Fibroblast of villous mesenchyme (primary cell): ENCODE measurements at regions not wholly inside any gene's neighbourhood (a gene's known extent, or its start where the extent isn't known, plus 50 kb on each side); places are given as distances from the start of the nearest gene placed in this dataset.

Experiments used
- DNase-seq: peaks from one replicate; pipeline ENCODE4 v3.0.0-alpha.2; 2010; ENCODE audit warnings: low read depth
- H3K4me3 ChIP-seq: 2 replicates; pipeline ENCODE4 v1.5.1; 2011; ENCODE audit warnings: low read depth, mild to moderate bottlenecking, low read length
- CTCF ChIP-seq: IDR thresholded peaks from 2 replicates; pipeline ENCODE4 v1.5.1; 2012; ENCODE audit warnings: low read depth, mild to moderate bottlenecking, low read length; ENCODE audit not compliant: insufficient read depth

- no peak for DNase-seq
- TF ChIP-seq CTCF = no peak
These were observed 456.9 kb downstream of the BCOR start for GRCh38 chrX:39640866-39641265.

GRCh38 chrX:39642071-39642470 lies 455.7 kb downstream of the BCOR start:
- H3K4me3 ChIP-seq = no peak overlapping the region
- DNase-seq = peak; percentile 8
- TF ChIP-seq CTCF = no peak

More at GRCh38 chrX:39640866-39641265, 456.9 kb downstream of the BCOR start:
- no peak overlapping the region for H3K4me3 ChIP-seq

GRCh38 chrX:39643550-39643949 lies 454.2 kb downstream of the BCOR start:
- DNase-seq = no peak
- TF ChIP-seq CTCF = no peak
- H3K4me3 ChIP-seq = no peak overlapping the region

GRCh38 chrX:39645178-39645895 lies 452.4 kb downstream of the BCOR start:
- no peak for TF ChIP-seq CTCF
- no peak overlapping the region for H3K4me3 ChIP-seq
- DNase-seq = peak; percentile 83

GRCh38 chrX:39648548-39649254 lies 449.1 kb downstream of the BCOR start:
- DNase-seq = peak; percentile 3
- no peak overlapping the region for H3K4me3 ChIP-seq
- TF ChIP-seq CTCF = no peak

- no peak for TF ChIP-seq CTCF
- H3K4me3 ChIP-seq = no peak overlapping the region
- no peak for DNase-seq
These were observed 446.9 kb downstream of the BCOR start for GRCh38 chrX:39650768-39651347.
